GM23248 (cell line): ENCODE measurements at regions not wholly inside any gene's neighbourhood (a gene's known extent, or its start where the extent isn't known, plus 50 kb on each side); places are given as distances from the start of the nearest gene placed in this dataset.

ENCODE experiments used
- EZH2 ChIP-seq: fragments of 200-600 bp; sonication (generic); IDR thresholded peaks from 2 replicates; pipeline ENCODE4 v1.6.1; 2018; ENCODE audit warnings: antibody characterized with exemption, mild to moderate bottlenecking; ENCODE audit not compliant: insufficient read depth, poor library complexity, severe bottlenecking
- EZH2phosphoT487 ChIP-seq: fragments of 200-600 bp; sonication (generic); IDR thresholded peaks from 2 replicates; pipeline ENCODE4 v1.6.1; 2018; ENCODE audit warnings: antibody characterized with exemption, moderate library complexity, mild to moderate bottlenecking, low read depth; ENCODE audit not compliant: insufficient read depth

- TF ChIP-seq EZH2phosphoT487: no peak
- TF ChIP-seq EZH2: no peak
Observed at GRCh38 chr6:62775427-62776022, 435.7 kb upstream of the FKBP1C start.
